LNCAP (cell line): ENCODE measurements at regions not wholly inside any gene's neighbourhood (a gene's known extent, or its start where the extent isn't known, plus 50 kb on each side); places are given as distances from the start of the nearest gene placed in this dataset.

Experiments
- TF ChIP-seq, protein P1 (sequence below): fragments of 450-650 bp; IDR thresholded peaks from 2 replicates; pipeline ENCODE4 v1.5.1; 2017; ENCODE audit warnings: mild to moderate bottlenecking

DNA sequence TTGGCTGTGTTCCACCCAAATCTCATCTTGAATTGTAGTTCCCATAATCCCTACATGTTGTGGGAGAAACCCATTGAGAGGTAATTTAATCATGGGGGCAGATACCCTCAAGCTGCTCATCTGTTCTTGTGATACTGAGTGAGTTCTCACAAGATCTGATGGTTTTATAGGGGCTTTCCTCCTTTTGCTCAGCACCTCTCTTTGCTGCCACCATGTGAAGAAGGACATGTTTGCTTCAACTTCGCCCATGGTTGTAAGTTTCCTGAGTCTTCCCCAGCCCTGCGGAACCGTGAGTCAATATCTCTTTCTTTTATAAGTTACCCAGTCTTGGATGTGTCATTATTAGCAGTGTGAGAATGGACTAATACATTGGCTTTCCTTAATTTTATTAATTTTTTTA, 527.8 kb downstream of the MDFIC start:
- TF ChIP-seq, protein P1, sequence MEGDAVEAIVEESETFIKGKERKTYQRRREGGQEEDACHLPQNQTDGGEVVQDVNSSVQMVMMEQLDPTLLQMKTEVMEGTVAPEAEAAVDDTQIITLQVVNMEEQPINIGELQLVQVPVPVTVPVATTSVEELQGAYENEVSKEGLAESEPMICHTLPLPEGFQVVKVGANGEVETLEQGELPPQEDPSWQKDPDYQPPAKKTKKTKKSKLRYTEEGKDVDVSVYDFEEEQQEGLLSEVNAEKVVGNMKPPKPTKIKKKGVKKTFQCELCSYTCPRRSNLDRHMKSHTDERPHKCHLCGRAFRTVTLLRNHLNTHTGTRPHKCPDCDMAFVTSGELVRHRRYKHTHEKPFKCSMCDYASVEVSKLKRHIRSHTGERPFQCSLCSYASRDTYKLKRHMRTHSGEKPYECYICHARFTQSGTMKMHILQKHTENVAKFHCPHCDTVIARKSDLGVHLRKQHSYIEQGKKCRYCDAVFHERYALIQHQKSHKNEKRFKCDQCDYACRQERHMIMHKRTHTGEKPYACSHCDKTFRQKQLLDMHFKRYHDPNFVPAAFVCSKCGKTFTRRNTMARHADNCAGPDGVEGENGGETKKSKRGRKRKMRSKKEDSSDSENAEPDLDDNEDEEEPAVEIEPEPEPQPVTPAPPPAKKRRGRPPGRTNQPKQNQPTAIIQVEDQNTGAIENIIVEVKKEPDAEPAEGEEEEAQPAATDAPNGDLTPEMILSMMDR, result no peak

DNA sequence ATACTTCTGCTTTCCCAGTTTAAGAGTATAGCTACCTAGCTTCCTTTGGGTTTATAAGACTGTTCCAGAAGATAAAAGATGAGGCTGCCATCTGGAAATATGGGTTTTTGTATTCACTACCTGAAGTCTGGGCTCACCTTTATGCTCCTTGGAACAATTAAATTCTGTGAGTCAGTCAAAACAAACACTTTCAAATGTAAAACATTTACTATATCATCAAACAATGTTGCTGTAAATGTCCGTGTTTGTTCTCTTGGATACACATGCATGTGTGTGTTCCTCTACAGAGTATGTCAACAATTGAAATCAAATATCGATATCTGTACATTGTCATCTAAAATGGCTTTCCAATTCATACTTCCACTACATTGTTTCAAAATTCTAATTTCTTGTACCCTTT, 525.6 kb downstream of the MDFIC start:
- TF ChIP-seq, protein P1, result no peak

DNA sequence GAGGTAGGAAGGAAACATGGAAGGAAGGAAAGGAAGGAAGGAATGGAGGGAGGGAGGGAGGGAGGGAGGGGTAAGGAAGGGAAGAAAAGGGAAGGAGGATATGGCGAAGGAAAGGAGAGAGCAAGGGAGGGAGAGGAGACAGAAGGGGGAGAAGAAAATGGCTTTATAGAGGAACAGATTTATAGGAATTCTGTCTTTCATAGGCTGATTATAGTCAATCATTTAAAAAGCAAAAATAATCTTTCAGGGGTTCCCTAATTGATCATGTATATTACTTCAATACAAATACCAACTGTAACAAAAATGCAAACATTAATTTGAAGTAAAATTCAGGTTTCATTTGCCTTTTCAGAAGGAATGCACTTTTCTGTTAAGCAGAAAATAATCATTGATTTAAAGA, 519.1 kb downstream of the MDFIC start:
- TF ChIP-seq, protein P1, result no peak

DNA sequence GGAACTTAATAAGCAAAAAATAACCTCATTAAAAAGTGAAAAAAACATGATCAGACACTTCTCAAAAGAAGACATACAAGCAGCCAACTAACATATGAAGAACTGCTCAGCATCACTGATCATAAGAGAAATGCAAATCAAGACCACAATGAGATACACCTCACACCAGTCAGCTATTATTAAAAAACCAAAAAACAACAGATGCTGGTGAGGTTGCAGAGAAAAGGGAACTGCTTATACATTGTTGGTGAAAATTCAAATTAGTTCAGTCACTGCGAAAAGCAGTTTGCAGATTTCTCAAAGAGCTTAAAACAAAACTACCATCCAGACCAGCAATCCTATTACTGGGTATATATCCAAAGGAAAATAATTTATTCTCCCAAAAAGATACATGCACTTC, 513.3 kb downstream of the MDFIC start:
- TF ChIP-seq, protein P1, result no peak

DNA sequence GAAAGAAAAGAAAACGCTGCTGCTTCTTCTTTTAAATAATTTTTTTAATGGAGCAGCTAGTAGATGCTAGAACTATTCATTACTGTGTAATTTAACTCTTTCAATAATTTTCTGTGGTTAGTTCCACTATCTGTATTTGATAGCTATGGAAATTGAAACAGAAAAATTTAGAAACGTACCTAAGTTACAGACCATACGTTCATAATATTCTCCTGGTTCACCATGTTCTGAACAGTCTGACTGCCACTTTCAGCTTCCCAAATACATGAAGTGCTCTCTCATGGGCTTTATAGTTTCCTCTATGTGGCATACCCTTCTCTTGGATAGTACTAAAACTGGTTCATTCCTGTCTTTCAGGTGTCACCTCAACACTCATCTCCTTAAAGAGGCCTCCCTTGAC, 508.0 kb downstream of the MDFIC start:
- TF ChIP-seq, protein P1, result no peak

DNA sequence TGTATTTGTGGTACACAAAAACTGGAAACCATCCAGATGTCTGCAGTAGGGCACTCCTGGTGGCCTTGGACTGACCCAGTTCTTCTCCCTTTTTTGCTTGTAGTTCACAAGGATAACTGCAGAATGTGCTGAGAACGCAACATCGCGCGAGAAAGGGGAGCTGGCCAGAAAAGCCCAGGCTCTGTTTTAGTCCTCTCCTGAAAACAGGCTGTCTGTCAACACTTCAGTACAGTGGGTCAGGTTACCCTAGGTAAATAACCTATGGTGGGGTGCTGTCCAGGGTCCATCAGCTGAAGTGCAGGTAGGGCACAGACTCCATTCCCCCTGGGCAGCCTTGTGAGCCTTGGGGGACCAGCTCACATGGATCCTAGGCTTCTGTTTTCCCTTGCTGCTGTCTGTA, 495.8 kb downstream of the MDFIC start:
- TF ChIP-seq, protein P1, result no peak

DNA sequence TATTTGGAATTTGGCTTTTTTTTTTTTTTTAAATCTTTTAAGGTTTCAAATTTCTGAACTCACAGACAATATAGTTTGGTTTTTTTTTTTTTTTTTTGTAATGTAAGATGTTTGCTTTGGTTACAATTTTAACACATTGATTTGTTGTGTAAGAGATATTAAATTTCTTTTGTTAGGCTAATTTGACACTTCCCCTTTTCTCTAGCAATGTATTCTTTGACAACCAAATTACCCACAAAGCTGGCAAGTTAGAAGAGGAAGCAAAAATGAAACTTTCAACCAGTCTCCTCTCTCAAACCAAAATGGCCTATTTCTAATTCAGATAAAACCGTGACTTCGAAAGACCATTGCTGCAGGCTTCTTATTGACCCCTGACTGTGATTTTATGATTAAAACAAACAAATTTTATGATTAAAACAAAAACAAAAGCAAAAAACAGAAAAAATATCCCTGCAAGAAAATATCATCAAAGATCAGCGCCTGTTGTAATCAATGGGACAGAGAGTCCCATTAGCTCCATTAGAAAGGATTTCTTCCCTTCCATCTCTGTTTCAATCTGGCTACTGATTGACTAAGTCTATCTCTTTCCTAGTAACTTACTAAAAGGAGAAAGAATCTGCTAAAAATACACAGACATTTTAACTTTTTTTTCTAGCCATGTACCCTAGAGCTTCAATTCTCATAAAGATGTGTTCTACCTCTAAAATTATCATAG, 489.2 kb downstream of the MDFIC start:
- TF ChIP-seq, protein P1, result no peak

DNA sequence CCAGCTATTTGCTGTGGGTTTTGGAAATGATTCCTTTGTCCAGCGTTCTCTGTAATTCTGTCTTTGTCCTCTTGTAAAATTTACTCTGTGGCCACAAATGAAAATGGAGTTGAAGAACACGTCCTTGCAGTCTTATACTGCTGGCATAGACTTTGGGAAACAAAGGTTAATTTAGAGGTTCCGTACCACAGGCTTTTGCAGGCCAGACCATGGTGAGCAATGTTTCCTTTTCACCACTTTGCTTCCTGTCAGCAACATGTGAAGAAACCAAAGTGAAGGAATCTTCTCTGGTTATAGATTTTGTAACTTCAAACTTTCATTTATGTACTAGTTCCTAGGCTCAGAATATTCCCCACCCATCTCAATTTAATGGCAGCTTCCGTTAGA, 488.5 kb downstream of the MDFIC start:
- TF ChIP-seq, protein P1, result no peak
